ENCODE measurements at regions not wholly inside any gene's neighbourhood (a gene's known extent, or its start where the extent isn't known, plus 50 kb on each side); places are given as distances from the start of the nearest gene placed in this dataset.

DNA sequence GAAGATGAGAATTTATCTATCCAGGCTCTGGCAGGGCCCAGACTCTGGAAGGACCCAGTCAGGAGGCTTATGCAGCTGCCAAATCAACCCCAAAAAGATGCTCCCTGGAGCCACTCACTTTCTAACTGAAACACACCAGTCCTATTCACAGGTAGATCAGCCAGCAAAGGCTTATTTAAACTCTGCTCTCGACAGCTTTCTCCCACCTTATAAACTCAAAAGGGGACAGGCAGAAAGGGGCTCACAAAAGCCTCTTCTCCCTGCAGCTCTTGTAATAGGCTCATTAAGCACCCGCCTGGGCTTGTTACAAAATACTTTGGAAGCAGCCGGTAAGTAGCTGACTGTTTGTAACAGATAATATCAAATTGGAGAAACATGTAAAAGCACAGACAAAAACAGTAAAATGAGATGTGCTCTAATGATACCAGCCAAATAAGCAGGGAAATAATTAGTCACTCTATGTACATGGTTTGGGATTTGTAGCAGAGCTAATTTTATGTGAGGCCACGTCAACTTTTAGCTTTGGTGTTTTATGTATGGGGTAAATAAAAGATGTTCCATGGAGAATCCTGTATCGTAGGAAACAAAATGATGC is 213.8 kb downstream of the NR2F2 start:
- TF ChIP-seq CTCF (CRISPR knock-in tag; IDR thresholded peaks at IDR 0.05) (no peak), EZH2 (conservative IDR thresholded peaks at IDR 0.05; ENCODE audit: low read depth, low read length) (no peak), ZNF773 (CRISPR knock-in tag; IDR thresholded peaks at IDR 0.05; ENCODE audit: borderline replicate concordance) (no peak), ZNF160 (CRISPR knock-in tag; IDR thresholded peaks at IDR 0.05) (no peak), ESRRA (CRISPR knock-in tag; IDR thresholded peaks at IDR 0.05; ENCODE audit: low read depth) (no peak), CEBPZ (IDR thresholded peaks at IDR 0.05; ENCODE audit: low read length) (no peak), HES4 (CRISPR knock-in tag; IDR thresholded peaks at IDR 0.05; ENCODE audit: borderline replicate concordance) (no peak)
- TF ChIP-seq, protein P1, sequence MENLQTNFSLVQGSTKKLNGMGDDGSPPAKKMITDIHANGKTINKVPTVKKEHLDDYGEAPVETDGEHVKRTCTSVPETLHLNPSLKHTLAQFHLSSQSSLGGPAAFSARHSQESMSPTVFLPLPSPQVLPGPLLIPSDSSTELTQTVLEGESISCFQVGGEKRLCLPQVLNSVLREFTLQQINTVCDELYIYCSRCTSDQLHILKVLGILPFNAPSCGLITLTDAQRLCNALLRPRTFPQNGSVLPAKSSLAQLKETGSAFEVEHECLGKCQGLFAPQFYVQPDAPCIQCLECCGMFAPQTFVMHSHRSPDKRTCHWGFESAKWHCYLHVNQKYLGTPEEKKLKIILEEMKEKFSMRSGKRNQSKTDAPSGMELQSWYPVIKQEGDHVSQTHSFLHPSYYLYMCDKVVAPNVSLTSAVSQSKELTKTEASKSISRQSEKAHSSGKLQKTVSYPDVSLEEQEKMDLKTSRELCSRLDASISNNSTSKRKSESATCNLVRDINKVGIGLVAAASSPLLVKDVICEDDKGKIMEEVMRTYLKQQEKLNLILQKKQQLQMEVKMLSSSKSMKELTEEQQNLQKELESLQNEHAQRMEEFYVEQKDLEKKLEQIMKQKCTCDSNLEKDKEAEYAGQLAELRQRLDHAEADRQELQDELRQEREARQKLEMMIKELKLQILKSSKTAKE (CRISPR knock-in tag; IDR thresholded peaks at IDR 0.05; ENCODE audit: borderline replicate concordance) = no peak
- TF ChIP-seq, protein P2, sequence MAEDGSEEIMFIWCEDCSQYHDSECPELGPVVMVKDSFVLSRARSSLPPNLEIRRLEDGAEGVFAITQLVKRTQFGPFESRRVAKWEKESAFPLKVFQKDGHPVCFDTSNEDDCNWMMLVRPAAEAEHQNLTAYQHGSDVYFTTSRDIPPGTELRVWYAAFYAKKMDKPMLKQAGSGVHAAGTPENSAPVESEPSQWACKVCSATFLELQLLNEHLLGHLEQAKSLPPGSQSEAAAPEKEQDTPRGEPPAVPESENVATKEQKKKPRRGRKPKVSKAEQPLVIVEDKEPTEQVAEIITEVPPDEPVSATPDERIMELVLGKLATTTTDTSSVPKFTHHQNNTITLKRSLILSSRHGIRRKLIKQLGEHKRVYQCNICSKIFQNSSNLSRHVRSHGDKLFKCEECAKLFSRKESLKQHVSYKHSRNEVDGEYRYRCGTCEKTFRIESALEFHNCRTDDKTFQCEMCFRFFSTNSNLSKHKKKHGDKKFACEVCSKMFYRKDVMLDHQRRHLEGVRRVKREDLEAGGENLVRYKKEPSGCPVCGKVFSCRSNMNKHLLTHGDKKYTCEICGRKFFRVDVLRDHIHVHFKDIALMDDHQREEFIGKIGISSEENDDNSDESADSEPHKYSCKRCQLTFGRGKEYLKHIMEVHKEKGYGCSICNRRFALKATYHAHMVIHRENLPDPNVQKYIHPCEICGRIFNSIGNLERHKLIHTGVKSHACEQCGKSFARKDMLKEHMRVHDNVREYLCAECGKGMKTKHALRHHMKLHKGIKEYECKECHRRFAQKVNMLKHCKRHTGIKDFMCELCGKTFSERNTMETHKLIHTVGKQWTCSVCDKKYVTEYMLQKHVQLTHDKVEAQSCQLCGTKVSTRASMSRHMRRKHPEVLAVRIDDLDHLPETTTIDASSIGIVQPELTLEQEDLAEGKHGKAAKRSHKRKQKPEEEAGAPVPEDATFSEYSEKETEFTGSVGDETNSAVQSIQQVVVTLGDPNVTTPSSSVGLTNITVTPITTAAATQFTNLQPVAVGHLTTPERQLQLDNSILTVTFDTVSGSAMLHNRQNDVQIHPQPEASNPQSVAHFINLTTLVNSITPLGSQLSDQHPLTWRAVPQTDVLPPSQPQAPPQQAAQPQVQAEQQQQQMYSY (CRISPR knock-in tag; IDR thresholded peaks at IDR 0.05) = no peak

Data from HepG2 (cell line).